ENCODE measurements at regions not wholly inside any gene's neighbourhood (a gene's known extent, or its start where the extent isn't known, plus 50 kb on each side); places are given as distances from the start of the nearest gene placed in this dataset.

- DNase-seq (ENCODE audit: low read depth in 2 of 2) = no peak
These were observed 59.6 kb upstream of the FOXN2 start for GRCh38 chr2:48254839-48255238.

GRCh38 chr2:48257456-48257855 is 57.0 kb upstream of the FOXN2 start:
- no peak for DNase-seq (ENCODE audit: low read depth in 2 of 2)

- no peak for DNase-seq (ENCODE audit: low read depth in 2 of 2)
These were observed 55.9 kb upstream of the FOXN2 start for GRCh38 chr2:48258481-48259149.

GRCh38 chr2:48259811-48260210 is 54.7 kb upstream of the FOXN2 start:
- no peak for DNase-seq (ENCODE audit: low read depth in 2 of 2)

GRCh38 chr2:48264627-48265026 is 49.9 kb upstream of the FOXN2 start:
- no peak for DNase-seq (ENCODE audit: low read depth in 2 of 2)
